Natural killer cell (primary cell): ENCODE measurements at regions not wholly inside any gene's neighbourhood (a gene's known extent, or its start where the extent isn't known, plus 50 kb on each side); places are given as distances from the start of the nearest gene placed in this dataset.
"Not testable (repeated sequence)": the region's sequence is repeated elsewhere in the genome, so short reads cannot be mapped to it uniquely, and the experiment has no call there.

Experiments used
- ATAC-seq, 3 donors: fragments of 150-1000 bp in 2 of 3; fragments of 200-7000 bp in 1 of 3; cut with Tn5 transposase; 1 replicate in 1 of 3; 2 replicates in 2 of 3; pipeline ENCODE4 v1.10.0; 2021; ENCODE audit warnings: mild to moderate bottlenecking in 2 of 3, moderate library complexity in 2 of 3
- DNase-seq, 2 donors: peaks; one replicate each; pipeline versions ENCODE4 v3.0.0 to v3.0.0-alpha.2; 2013 to 2021; ENCODE audit warnings: mixed read lengths in 1 of 2
- H3K27ac ChIP-seq: one replicate; pipeline ENCODE4 v1.5.1; 2013; ENCODE audit warnings: mild to moderate bottlenecking, low read length
- H3K27me3 ChIP-seq: one replicate; pipeline ENCODE4 v1.6.1; 2013; ENCODE audit warnings: low read length; ENCODE audit not compliant: control insufficient read depth, insufficient read depth
- H3K36me3 ChIP-seq: one replicate; pipeline ENCODE4 v1.6.1; 2013; ENCODE audit warnings: low read length; ENCODE audit not compliant: control insufficient read depth, insufficient read depth
- H3K4me1 ChIP-seq: one replicate; pipeline ENCODE4 v1.6.1; 2013; ENCODE audit warnings: low read length; ENCODE audit not compliant: control insufficient read depth, insufficient read depth
- H3K4me3 ChIP-seq: one replicate; pipeline ENCODE4 v1.5.1; 2013; ENCODE audit warnings: low read length
- H3K9me3 ChIP-seq: one replicate; pipeline ENCODE4 v1.6.1; 2013; ENCODE audit warnings: low read length; ENCODE audit not compliant: control insufficient read depth, insufficient read depth
- H3K27ac Mint-ChIP-seq, 2 donors: one replicate each; pipeline ENCODE4 v1.8.0; 2022; ENCODE audit warnings: mild to moderate bottlenecking in 2 of 2, mixed read lengths in 2 of 2, moderate library complexity in 1 of 2
- H3K27me3 Mint-ChIP-seq, 2 donors: one replicate each; pipeline ENCODE4 v1.8.0; 2022; ENCODE audit warnings: low read depth in 2 of 2, mixed read lengths in 2 of 2
- H3K36me3 Mint-ChIP-seq: one replicate; pipeline ENCODE4 v1.8.0; 2022; ENCODE audit warnings: mixed read lengths
- H3K4me1 Mint-ChIP-seq, 2 donors: one replicate each; pipeline ENCODE4 v1.8.0; 2022; ENCODE audit warnings: mixed read lengths in 2 of 2
- H3K4me3 Mint-ChIP-seq: one replicate; pipeline ENCODE4 v1.8.0; 2022; ENCODE audit warnings: mild to moderate bottlenecking, moderate library complexity, mixed read lengths
- H3K9me3 Mint-ChIP-seq, 2 donors: one replicate each; pipeline ENCODE4 v1.8.0; 2022; ENCODE audit warnings: mixed read lengths in 2 of 2
- WGBS: methylation state at CpG from one replicate; pipeline ENCODE4 v1.1.7; 2013; ENCODE audit warnings: missing lambda C conversion rate; ENCODE audit not compliant: insufficient coverage; 5-methylcytosine and 5-hydroxymethylcytosine counted together
- intact Hi-C: fragments of 100-400 bp; cut with micrococcal nuclease; formaldehyde crosslinking; loops from one replicate; pipeline ENCODE4 v1.14.2; 2022
- TF ChIP-seq, protein P1 (sequence below): fragments of 200-600 bp; IDR thresholded peaks from one replicate; pipeline ENCODE4 v1.8.0; 2022; ENCODE audit warnings: antibody characterized with exemption

DNA sequence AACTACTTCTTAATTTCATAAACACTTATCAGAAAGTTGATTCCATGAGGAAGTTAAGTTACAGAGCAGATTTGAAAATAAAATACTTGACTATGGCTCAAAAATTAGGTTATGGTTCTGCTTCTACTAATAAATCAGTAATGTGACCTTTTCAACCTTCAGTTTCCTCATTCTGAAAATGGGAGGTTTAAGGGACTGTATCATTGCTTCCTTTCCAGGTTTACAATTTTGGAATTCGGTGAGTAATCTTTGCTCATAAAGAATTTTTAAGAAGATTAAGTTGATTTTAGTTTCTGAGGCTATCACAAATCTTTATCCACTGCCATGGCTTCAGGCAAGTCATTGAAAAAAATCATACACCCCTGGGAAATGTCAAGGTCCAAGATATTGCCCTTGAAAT, 1061.2 kb downstream of the DIPK2A start:
- H3K9me3 ChIP-seq, result no peaks in the 10 kb centered on the region
- no peak for DNase-seq
- TF ChIP-seq, protein P1, sequence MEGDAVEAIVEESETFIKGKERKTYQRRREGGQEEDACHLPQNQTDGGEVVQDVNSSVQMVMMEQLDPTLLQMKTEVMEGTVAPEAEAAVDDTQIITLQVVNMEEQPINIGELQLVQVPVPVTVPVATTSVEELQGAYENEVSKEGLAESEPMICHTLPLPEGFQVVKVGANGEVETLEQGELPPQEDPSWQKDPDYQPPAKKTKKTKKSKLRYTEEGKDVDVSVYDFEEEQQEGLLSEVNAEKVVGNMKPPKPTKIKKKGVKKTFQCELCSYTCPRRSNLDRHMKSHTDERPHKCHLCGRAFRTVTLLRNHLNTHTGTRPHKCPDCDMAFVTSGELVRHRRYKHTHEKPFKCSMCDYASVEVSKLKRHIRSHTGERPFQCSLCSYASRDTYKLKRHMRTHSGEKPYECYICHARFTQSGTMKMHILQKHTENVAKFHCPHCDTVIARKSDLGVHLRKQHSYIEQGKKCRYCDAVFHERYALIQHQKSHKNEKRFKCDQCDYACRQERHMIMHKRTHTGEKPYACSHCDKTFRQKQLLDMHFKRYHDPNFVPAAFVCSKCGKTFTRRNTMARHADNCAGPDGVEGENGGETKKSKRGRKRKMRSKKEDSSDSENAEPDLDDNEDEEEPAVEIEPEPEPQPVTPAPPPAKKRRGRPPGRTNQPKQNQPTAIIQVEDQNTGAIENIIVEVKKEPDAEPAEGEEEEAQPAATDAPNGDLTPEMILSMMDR, result no peak
- no peaks in the 10 kb centered on the region for H3K4me1 ChIP-seq
- H3K27me3 Mint-ChIP-seq, result no peaks in the 10 kb centered on the region
- no peaks in the 10 kb centered on the region for H3K27me3 ChIP-seq
- no peak overlapping the region for H3K4me3 Mint-ChIP-seq
- peaks cover 22 to 23% of the 10 kb centered on the region in 2 donors for H3K9me3 Mint-ChIP-seq
- H3K4me1 Mint-ChIP-seq, result no peaks in the 10 kb centered on the region
- no peak overlapping the region for H3K27ac Mint-ChIP-seq
- H3K36me3 Mint-ChIP-seq, result no peaks in the 10 kb centered on the region
- intact Hi-C loops, result no loop called here
- no peak overlapping the region for H3K27ac ChIP-seq
- no peak for ATAC-seq
- WGBS, result no CpG with 5 or more reads among the region's 1 CpG
- H3K4me3 ChIP-seq, result no peak overlapping the region
- H3K36me3 ChIP-seq, result no peaks in the 10 kb centered on the region

DNA sequence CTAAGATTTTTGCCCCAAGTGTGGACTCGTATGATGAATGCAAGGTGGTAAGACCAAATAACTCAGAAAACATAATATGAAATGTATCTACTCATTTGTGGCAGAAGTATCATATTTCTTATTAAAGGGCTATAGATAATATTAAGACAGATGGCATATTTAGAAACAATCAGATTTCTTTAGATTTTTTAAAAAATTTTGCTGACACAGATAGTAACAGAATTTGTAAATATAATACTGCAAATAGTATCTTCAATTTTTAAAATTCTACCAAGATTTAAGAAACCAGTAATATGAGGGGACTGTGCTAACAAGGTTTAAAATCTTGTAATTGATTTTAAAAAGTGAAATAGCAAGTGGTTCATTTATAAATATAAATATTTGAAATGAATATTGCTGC, 1064.1 kb downstream of the DIPK2A start:
- Mint-ChIP-seq H3K4me1 (no peaks in the 10 kb centered on the region), H3K27me3 (no peaks in the 10 kb centered on the region), H3K4me3 (no peak overlapping the region), H3K9me3 (peaks cover 15 to 19% of the 10 kb centered on the region in 2 donors), H3K36me3 (no peaks in the 10 kb centered on the region), H3K27ac (no peak overlapping the region)
- no peaks in the 10 kb centered on the region for H3K27me3 ChIP-seq
- DNase-seq (no peak), ATAC-seq (no peak)
- no CpG with 5 or more reads among the region's 1 CpG for WGBS
- intact Hi-C loops, result no loop called here
- H3K9me3 ChIP-seq, result no peaks in the 10 kb centered on the region
- no peaks in the 10 kb centered on the region for H3K36me3 ChIP-seq
- no peaks in the 10 kb centered on the region for H3K4me1 ChIP-seq
- H3K4me3 ChIP-seq, result no peak overlapping the region
- TF ChIP-seq, protein P1, result no peak
- H3K27ac ChIP-seq, result no peak overlapping the region

DNA sequence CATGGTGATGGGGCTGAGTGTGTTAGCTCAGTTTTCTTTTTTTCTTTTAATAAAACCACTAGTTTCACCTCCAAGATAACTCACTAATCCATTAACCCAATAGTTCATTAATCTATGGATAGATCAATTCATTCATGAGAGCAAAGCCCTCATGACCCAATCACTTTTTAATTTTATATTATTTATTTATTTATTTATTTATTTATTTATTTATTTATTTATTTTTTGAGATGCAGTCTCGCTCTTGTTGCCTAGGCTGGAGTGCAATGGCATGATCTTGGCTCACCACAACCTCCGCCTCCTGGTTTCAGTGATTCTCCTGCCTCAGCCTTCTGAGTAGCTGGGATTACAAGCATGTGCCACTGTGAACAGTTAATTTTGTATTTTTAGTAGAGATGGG, 1082.4 kb downstream of the DIPK2A start:
- H3K4me3 ChIP-seq, H3K27me3 ChIP-seq, ATAC-seq, H3K4me1 Mint-ChIP-seq, H3K36me3 Mint-ChIP-seq, H3K9me3 ChIP-seq, H3K4me3 Mint-ChIP-seq, H3K36me3 ChIP-seq, intact Hi-C loops, H3K27ac Mint-ChIP-seq, DNase-seq, H3K4me1 ChIP-seq, H3K27me3 Mint-ChIP-seq, H3K27ac ChIP-seq: not testable (repeated sequence)
- peaks cover 12 to 18% of the 10 kb centered on the region in 2 donors for H3K9me3 Mint-ChIP-seq
- 51% methylated on average over 2 of the region's 2 CpGs for WGBS

DNA sequence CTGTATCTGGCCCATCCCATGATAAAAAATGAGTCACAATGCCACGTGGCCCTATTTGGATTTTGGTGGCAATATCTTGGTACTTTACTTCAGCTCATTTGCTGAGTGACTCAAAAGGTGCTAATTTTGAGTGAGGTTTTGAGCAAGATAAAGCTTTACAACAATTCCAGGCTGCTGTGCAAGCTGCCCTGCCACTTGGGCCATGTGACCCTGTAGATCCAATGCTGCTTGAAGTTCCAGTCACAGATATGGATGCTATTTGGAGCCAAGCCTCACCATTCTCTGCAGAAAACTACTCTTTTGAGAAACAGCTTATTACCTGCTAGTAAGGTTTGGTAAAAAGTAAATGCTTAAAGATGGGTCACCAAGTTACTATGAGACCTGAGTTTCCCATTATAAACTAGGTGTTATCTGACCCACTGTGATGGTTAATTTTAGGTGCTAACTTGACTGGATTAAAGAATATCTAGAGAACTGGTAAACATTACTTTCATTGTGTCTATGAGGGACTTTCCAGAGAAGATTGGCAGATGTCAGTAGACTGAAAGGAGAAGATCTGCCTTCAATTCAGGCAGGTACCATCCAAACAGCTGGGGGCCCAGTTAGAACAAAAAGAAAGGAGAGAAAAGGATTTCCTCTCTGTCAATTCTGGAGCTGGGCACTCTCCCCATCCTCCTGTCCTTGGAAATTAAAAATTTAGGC, 1083.9 kb downstream of the DIPK2A start:
- no peak for ATAC-seq
- intact Hi-C loops, result no loop called here

More for the DNA sequence above, 1083.9 kb downstream of the DIPK2A start:
- Histone ChIP-seq H3K27me3 (no peaks in the 10 kb centered on the region), H3K36me3 (no peaks in the 10 kb centered on the region), H3K4me3 (no peak overlapping the region), H3K27ac (no peak overlapping the region), H3K9me3 (peaks cover 3% of the 10 kb centered on the region), H3K4me1 (no peaks in the 10 kb centered on the region)
- H3K4me1 Mint-ChIP-seq, result no peaks in the 10 kb centered on the region
- 52% methylated on average over 1 of the region's 1 CpG for WGBS
- peaks cover 14 to 20% of the 10 kb centered on the region in 2 donors for H3K9me3 Mint-ChIP-seq
- TF ChIP-seq, protein P1, result no peak
- no peak overlapping the region for H3K27ac Mint-ChIP-seq
- no peaks in the 10 kb centered on the region for H3K36me3 Mint-ChIP-seq
- no peaks in the 10 kb centered on the region for H3K27me3 Mint-ChIP-seq
- no peak overlapping the region for H3K4me3 Mint-ChIP-seq
- no peak for DNase-seq
